Esophagus (tissue), 2 donors: ENCODE measurements at regions not wholly inside any gene's neighbourhood (a gene's known extent, or its start where the extent isn't known, plus 50 kb on each side); places are given as distances from the start of the nearest gene placed in this dataset.

Source experiments
- H3K27ac ChIP-seq, 2 donors: one replicate each; pipeline ENCODE4 v1.5.1; 2013; ENCODE audit warnings: low read depth in 2 of 2, mild to moderate bottlenecking in 2 of 2, inconsistent platforms in 1 of 2, low read length in 1 of 2, moderate library complexity in 1 of 2
- H3K27me3 ChIP-seq, 2 donors: one replicate each; pipeline ENCODE4 v1.6.1; 2013; ENCODE audit warnings: low read length in 2 of 2, control low read depth in 1 of 2, mild to moderate bottlenecking in 1 of 2; ENCODE audit not compliant: insufficient read depth in 2 of 2, control insufficient read depth in 1 of 2
- H3K36me3 ChIP-seq, 2 donors: one replicate each; pipeline ENCODE4 v1.6.1; 2013; ENCODE audit warnings: low read length in 1 of 2; ENCODE audit not compliant: control insufficient read depth in 2 of 2, insufficient read depth in 2 of 2
- H3K4me1 ChIP-seq, 2 donors: one replicate each; pipeline ENCODE4 v1.6.1; 2013; ENCODE audit warnings: low read length in 1 of 2; ENCODE audit not compliant: control insufficient read depth in 2 of 2, insufficient read depth in 2 of 2
- H3K4me3 ChIP-seq, 2 donors: one replicate each; pipeline ENCODE4 v1.5.1; 2013; ENCODE audit warnings: low read length in 2 of 2, mild to moderate bottlenecking in 2 of 2, low read depth in 1 of 2, moderate library complexity in 1 of 2
- H3K9me3 ChIP-seq, 2 donors: one replicate each; pipeline ENCODE4 v1.6.1; 2013; ENCODE audit warnings: mild to moderate bottlenecking in 2 of 2, low read depth in 1 of 2, low read length in 1 of 2, moderate library complexity in 1 of 2; ENCODE audit not compliant: control insufficient read depth in 2 of 2, insufficient read depth in 1 of 2
- WGBS, 2 donors: extraction: QIAGEN DNeasy Blood & Tissue Kit; methylation state at CpG; one replicate each; pipeline ENCODE4 v1.1.7; 2013; 5-methylcytosine and 5-hydroxymethylcytosine counted together
- donor health status: healthy with polysubstance abuse.
- donor health status: Bipolar disorder and iron deficiency.

- Histone ChIP-seq H3K9me3 (no peaks in the 10 kb centered on the region), H3K27ac (peak overlapping the region in 1 of 2 donors; percentile 59), H3K27me3 (no peaks in the 10 kb centered on the region), H3K36me3 (peaks cover 0 to 11% of the 10 kb centered on the region in 2 donors), H3K4me1 (peaks cover 0 to 1% of the 10 kb centered on the region in 2 donors), H3K4me3 (no peak overlapping the region)
- WGBS, 2 donors = 68 to 81% methylated on average over 10 of the region's 10 CpGs
Observed at GRCh38 chrX:10104958-10105658, 51.7 kb upstream of the CLCN4 start.

GRCh38 chrX:10106806-10107205 lies 50.0 kb upstream of the CLCN4 start:
- 37 to 61% methylated on average over 10 of the region's 10 CpGs for WGBS, 2 donors
- H3K27ac ChIP-seq = peak overlapping the region in 1 of 2 donors; percentile 54
- H3K4me3 ChIP-seq = no peak overlapping the region

More at GRCh38 chrX:10106806-10107205, 50.0 kb upstream of the CLCN4 start:
- Histone ChIP-seq H3K4me1 (peaks cover 0 to 6% of the 10 kb centered on the region in 2 donors), H3K27me3 (no peaks in the 10 kb centered on the region), H3K9me3 (no peaks in the 10 kb centered on the region), H3K36me3 (peaks cover 0 to 8% of the 10 kb centered on the region in 2 donors)
